ENCODE measurements at regions not wholly inside any gene's neighbourhood (a gene's known extent, or its start where the extent isn't known, plus 50 kb on each side); places are given as distances from the start of the nearest gene placed in this dataset.
"Not testable (repeated sequence)": the region's sequence is repeated elsewhere in the genome, so short reads cannot be mapped to it uniquely, and the experiment has no call there.

GRCh38 chr3:180447136-180447535 lies 154.8 kb upstream of the TTC14 start:
- ChIA-PET CTCF (no interaction called here), POLR2A (no interaction called here)
- Histone ChIP-seq H3K4me3 (no peak overlapping the region), H3K4me2 (no peak overlapping the region), H3K27ac (no peak overlapping the region), H3K4me1 (no peaks in the 10 kb centered on the region), H3K9me3 (no peaks in the 10 kb centered on the region)
- TF ChIP-seq NFE2L2 (conservative IDR thresholded peaks at IDR 0.05; ENCODE audit: low read length) (no peak), KDM5A (IDR thresholded peaks at IDR 0.05) (no peak), FOSL2 (IDR thresholded peaks at IDR 0.05) (no peak), FOSL2 (CRISPR knock-in tag; IDR thresholded peaks at IDR 0.05) (no peak), JUN (IDR thresholded peaks at IDR 0.05) (no peak), BCL3 (IDR thresholded peaks at IDR 0.05) (no peak), EHF (CRISPR knock-in tag; IDR thresholded peaks at IDR 0.05) (no peak), CBX8 (IDR thresholded peaks at IDR 0.05) (no peak), RNF2 (IDR thresholded peaks at IDR 0.05; ENCODE audit: borderline replicate concordance, low read depth) (no peak), BHLHE40 (IDR thresholded peaks at IDR 0.05; ENCODE audit: low read depth, low read length) (no peak)
- TF ChIP-seq, protein P1, sequence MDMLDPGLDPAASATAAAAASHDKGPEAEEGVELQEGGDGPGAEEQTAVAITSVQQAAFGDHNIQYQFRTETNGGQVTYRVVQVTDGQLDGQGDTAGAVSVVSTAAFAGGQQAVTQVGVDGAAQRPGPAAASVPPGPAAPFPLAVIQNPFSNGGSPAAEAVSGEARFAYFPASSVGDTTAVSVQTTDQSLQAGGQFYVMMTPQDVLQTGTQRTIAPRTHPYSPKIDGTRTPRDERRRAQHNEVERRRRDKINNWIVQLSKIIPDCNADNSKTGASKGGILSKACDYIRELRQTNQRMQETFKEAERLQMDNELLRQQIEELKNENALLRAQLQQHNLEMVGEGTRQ (IDR thresholded peaks at IDR 0.05), result no peak
- no peak for FAIRE-seq
- no peak for ATAC-seq
- 6% methylated on average over 3 of the region's 3 CpGs for WGBS (ENCODE audit: missing lambda C conversion rate)
- no peak for DNase-seq (ENCODE audit: low read depth in 1 of 2, low spot score in 1 of 2)

GRCh38 chr3:180448407-180448806 lies 153.6 kb upstream of the TTC14 start:
- FAIRE-seq, H3K4me2 ChIP-seq: not testable (repeated sequence)
- CTCF ChIA-PET, result interaction anchor here (0.6 kb wide), 1 partner anchor 252 kb away, joined by 3 read pairs; no protein-coding TSS in a partner anchor

DNA sequence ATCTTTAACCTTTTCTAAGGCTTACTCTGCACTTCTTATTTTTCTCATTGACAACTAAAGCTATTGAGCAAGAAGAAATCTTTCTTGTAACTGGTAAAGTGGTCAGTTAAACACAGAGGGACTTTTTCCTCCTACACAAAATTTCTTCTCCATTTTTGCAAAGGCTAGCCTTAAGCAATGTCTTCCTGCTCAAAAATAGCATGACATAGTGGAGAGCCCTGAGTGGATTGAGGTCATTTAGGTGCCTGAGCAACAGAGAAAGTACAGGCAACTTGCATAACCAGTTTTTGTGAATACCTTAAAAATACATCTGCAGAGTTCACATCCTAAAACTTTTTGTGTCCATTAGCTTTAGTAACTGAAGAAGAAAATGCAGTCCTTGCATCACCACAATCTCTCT lies 144.7 kb upstream of the TTC14 start:
- FAIRE-seq (no peak), DNase-seq (ENCODE audit: low read depth in 1 of 2, low spot score in 1 of 2) (no peak), ATAC-seq (no peak)
- no peaks in the 10 kb centered on the region for H3K4me1 ChIP-seq
- TF ChIP-seq NFE2L2 (conservative IDR thresholded peaks at IDR 0.05; ENCODE audit: low read length), result no peak
- TF ChIP-seq EP300 (IDR thresholded peaks at IDR 0.05), result no peak
- TF ChIP-seq, protein P1 (IDR thresholded peaks at IDR 0.05), result no peak
- no peak for TF ChIP-seq BHLHE40 (IDR thresholded peaks at IDR 0.05; ENCODE audit: low read depth, low read length)
- no peak for TF ChIP-seq TP53 (CRISPR knock-in tag; IDR thresholded peaks at IDR 0.05)
- TF ChIP-seq, protein P2, sequence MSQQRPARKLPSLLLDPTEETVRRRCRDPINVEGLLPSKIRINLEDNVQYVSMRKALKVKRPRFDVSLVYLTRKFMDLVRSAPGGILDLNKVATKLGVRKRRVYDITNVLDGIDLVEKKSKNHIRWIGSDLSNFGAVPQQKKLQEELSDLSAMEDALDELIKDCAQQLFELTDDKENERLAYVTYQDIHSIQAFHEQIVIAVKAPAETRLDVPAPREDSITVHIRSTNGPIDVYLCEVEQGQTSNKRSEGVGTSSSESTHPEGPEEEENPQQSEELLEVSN (IDR thresholded peaks at IDR 0.05; ENCODE audit: borderline replicate concordance, low read depth), result no peak
- TF ChIP-seq HDAC2 (IDR thresholded peaks at IDR 0.05), result no peak
- no peak for TF ChIP-seq MYC (IDR thresholded peaks at IDR 0.05; ENCODE audit: borderline replicate concordance, low read length)
- TF ChIP-seq EHMT2 (IDR thresholded peaks at IDR 0.05; ENCODE audit: low read depth), result no peak
- no peak for TF ChIP-seq ZSCAN20 (CRISPR knock-in tag; IDR thresholded peaks at IDR 0.05)
- TF ChIP-seq CHD2 (IDR thresholded peaks at IDR 0.05; ENCODE audit: low read length, partially characterized antibody), result no peak
- TF ChIP-seq RARB (CRISPR knock-in tag; IDR thresholded peaks at IDR 0.05), result no peak
- TF ChIP-seq MAZ (IDR thresholded peaks at IDR 0.05; ENCODE audit: borderline replicate concordance, low read depth, low read length), result no peak
- no peak for TF ChIP-seq BCL3 (IDR thresholded peaks at IDR 0.05)
- TF ChIP-seq HOXB5 (CRISPR knock-in tag; IDR thresholded peaks at IDR 0.05), result no peak
- no peak for TF ChIP-seq ZC3H11A (IDR thresholded peaks at IDR 0.05)
- CTCF ChIA-PET, result no interaction called here
- no peaks in the 10 kb centered on the region for H3K9me3 ChIP-seq
- no peak overlapping the region for H3K27ac ChIP-seq
- no peak overlapping the region for H3K4me3 ChIP-seq
- no peak overlapping the region for H3K4me2 ChIP-seq
- POLR2A ChIA-PET, result no interaction called here

More at GRCh38 chr3:180448407-180448806, 153.6 kb upstream of the TTC14 start:
- DNase-seq (ENCODE audit: low read depth in 1 of 2, low spot score in 1 of 2); POLR2A ChIA-PET; H3K4me1 ChIP-seq; H3K4me3 ChIP-seq; H3K27ac ChIP-seq; ATAC-seq; H3K9me3 ChIP-seq: not testable (repeated sequence)
- WGBS (ENCODE audit: missing lambda C conversion rate), result 44% methylated on average over 13 of the region's 17 CpGs
